HCT116 (cell line): ENCODE measurements at regions not wholly inside any gene's neighbourhood (a gene's known extent, or its start where the extent isn't known, plus 50 kb on each side); places are given as distances from the start of the nearest gene placed in this dataset.

Experiments used
- CTCF ChIP-seq, 3 experiments: fragments of 200-600 bp in 1 of 3; sonication (generic) in 1 of 3; IDR thresholded peaks in 2 of 3; conservative IDR thresholded peaks in 1 of 3; 2 replicates each; pipeline ENCODE4 v1.5.1; 2012 to 2017; ENCODE audit warnings: low read depth in 2 of 3, low read length in 2 of 3, antibody characterized with exemption in 1 of 3, borderline replicate concordance in 1 of 3, control low read depth in 1 of 3, mild to moderate bottlenecking in 1 of 3, mixed read lengths in 1 of 3, mixed run types in 1 of 3, moderate library complexity in 1 of 3; ENCODE audit not compliant: insufficient read depth in 1 of 3
- EZH2phosphoT487 ChIP-seq: fragments of 200-600 bp; IDR thresholded peaks from 2 replicates; pipeline ENCODE4 v1.6.1; 2018; ENCODE audit warnings: antibody characterized with exemption, borderline replicate concordance
- MAX ChIP-seq: IDR thresholded peaks from 2 replicates; pipeline ENCODE4 v1.6.1; 2012
- POLR2A ChIP-seq: IDR thresholded peaks from 2 replicates; pipeline ENCODE4 v1.7.0; 2011; ENCODE audit warnings: borderline replicate concordance; ENCODE audit not compliant: insufficient read depth, insufficient read length; ENCODE audit errors: extremely low read depth
- POLR2AphosphoS5 ChIP-seq: IDR thresholded peaks from 2 replicates; pipeline ENCODE4 v1.6.1; 2011; ENCODE audit warnings: mild to moderate bottlenecking, low read depth, low read length, moderate library complexity
- RAD21 ChIP-seq: IDR thresholded peaks from 2 replicates; pipeline ENCODE4 v1.6.1; 2012; ENCODE audit warnings: low read depth, mild to moderate bottlenecking
- SRF ChIP-seq: IDR thresholded peaks from 2 replicates; pipeline ENCODE4 v1.6.1; 2012; ENCODE audit warnings: low read depth

- TF ChIP-seq CTCF (IDR thresholded peaks at IDR 0.05 in 2 of 3, conservative IDR thresholded peaks at IDR 0.05 in 1 of 3; ENCODE audit: borderline replicate concordance in 1 of 3, insufficient read depth in 1 of 3, low read depth in 2 of 3, low read length in 2 of 3) (no peak), EZH2phosphoT487 (no peak), POLR2AphosphoS5 (no peak), MAX (no peak), RAD21 (no peak), POLR2A (no peak), SRF (no peak)
These were observed 1006.9 kb downstream of the VRK1 start for GRCh38 chr14:97804056-97804455.
